HG03378 (cell line): ENCODE measurements at regions not wholly inside any gene's neighbourhood (a gene's known extent, or its start where the extent isn't known, plus 50 kb on each side); places are given as distances from the start of the nearest gene placed in this dataset.
A peak's percentile ranks its signal among the peaks of the same experiment; 100 is the strongest.
"Not testable (repeated sequence)": the region's sequence is repeated elsewhere in the genome, so short reads cannot be mapped to it uniquely, and the experiment has no call there.

Experiments
- ATAC-seq: cut with Tn5 transposase; IDR thresholded peaks from one replicate; pipeline ENCODE4 v1.9.1; 2021; ENCODE audit warnings: mild to moderate bottlenecking, moderate library complexity; ENCODE audit not compliant: unreplicated experiment

GRCh38 chr5:93933269-93933668, 191.9 kb upstream of the POU5F2 start:
- ATAC-seq, result not testable (repeated sequence)

- ATAC-seq, result no peak
Measured at GRCh38 chr5:93930098-93930497, 188.7 kb upstream of the POU5F2 start.

GRCh38 chr5:93929131-93929530, 187.7 kb upstream of the POU5F2 start:
- ATAC-seq, result no peak

GRCh38 chr5:93926831-93927620, 185.6 kb upstream of the POU5F2 start:
- ATAC-seq, result no peak

- no peak for ATAC-seq
Measured at GRCh38 chr5:93925321-93925720, 183.9 kb upstream of the POU5F2 start.

- ATAC-seq, result no peak
Measured at GRCh38 chr5:93924628-93925027, 183.2 kb upstream of the POU5F2 start.

- ATAC-seq, result no peak
Measured at GRCh38 chr5:93922551-93922950, 181.2 kb upstream of the POU5F2 start.

GRCh38 chr5:93921001-93921400, 179.6 kb upstream of the POU5F2 start:
- ATAC-seq, result no peak

- ATAC-seq, result no peak
Measured at GRCh38 chr5:93916872-93917271, 175.5 kb upstream of the POU5F2 start.

- ATAC-seq, result peak; percentile 69
Measured at GRCh38 chr5:93915142-93915553, 173.7 kb upstream of the POU5F2 start.

GRCh38 chr5:93911609-93912008, 170.2 kb upstream of the POU5F2 start:
- no peak for ATAC-seq

- ATAC-seq, result no peak
Measured at GRCh38 chr5:93909356-93909755, 168.0 kb upstream of the POU5F2 start.

- ATAC-seq, result no peak
Measured at GRCh38 chr5:93904917-93905316, 163.5 kb upstream of the POU5F2 start.

- no peak for ATAC-seq
Measured at GRCh38 chr5:93902288-93902687, 160.9 kb upstream of the POU5F2 start.

GRCh38 chr5:93899026-93899600, 157.7 kb upstream of the POU5F2 start:
- peak; percentile 88 for ATAC-seq

GRCh38 chr5:93894601-93895354, 153.4 kb upstream of the POU5F2 start:
- no peak for ATAC-seq

GRCh38 chr5:93893075-93893474, 151.7 kb upstream of the POU5F2 start:
- ATAC-seq, result no peak

GRCh38 chr5:93892481-93892880, 151.1 kb upstream of the POU5F2 start:
- no peak for ATAC-seq

GRCh38 chr5:93891491-93892480, 150.4 kb upstream of the POU5F2 start:
- ATAC-seq, result no peak

- no peak for ATAC-seq
Measured at GRCh38 chr5:93890657-93891056, 149.3 kb upstream of the POU5F2 start.

- no peak for ATAC-seq
Measured at GRCh38 chr5:93887678-93888077, 146.3 kb upstream of the POU5F2 start.
